PC-3 (cell line): ENCODE measurements at regions not wholly inside any gene's neighbourhood (a gene's known extent, or its start where the extent isn't known, plus 50 kb on each side); places are given as distances from the start of the nearest gene placed in this dataset.

Source experiments
- ATAC-seq: fragments of 200-7000 bp; cut with Tn5 transposase; 2 replicates; pipeline ENCODE4 v1.9.1; 2020; ENCODE audit warnings: mild to moderate bottlenecking, moderate library complexity
- BruUV-seq: library from RNA; stranded (reverse); fragments of 400-500 nt; replicated peaks from 2 replicates; lab custom pipeline; 2021; lab: Mats Ljungman, UMichigan
- CTCF ChIA-PET: fragments of 300-600 bp; sonication (Branson Sonifier 250); formaldehyde crosslinking; loops from one replicate; lab custom pipeline; 2022; ENCODE audit warnings: antibody characterized with exemption; lab: Charles Lee
- POLR2A ChIA-PET: fragments of 300-600 bp; sonication (Branson Sonifier 250); formaldehyde crosslinking; loops from one replicate; lab custom pipeline; 2022; ENCODE audit warnings: antibody characterized with exemption; ENCODE audit not compliant: unreplicated experiment; lab: Charles Lee
- DNase-seq: peaks from one replicate; pipeline ENCODE4 v3.0.0-alpha.2; 2015
- H2AFZ ChIP-seq: fragments of 300-600 bp; sonication (generic); 2 replicates; pipeline ENCODE4 v1.6.0; 2016; ENCODE audit warnings: antibody characterized with exemption, low read length
- H3F3A ChIP-seq: fragments of 300-600 bp; sonication (generic); one replicate; pipeline ENCODE4 v1.6.0; 2017; ENCODE audit warnings: antibody characterized with exemption, low read length, control low read depth, mild to moderate bottlenecking; ENCODE audit not compliant: unreplicated experiment
- H3K27ac ChIP-seq: fragments of 300-600 bp; sonication (generic); 2 replicates; pipeline ENCODE4 v1.5.1; 2016; ENCODE audit warnings: mild to moderate bottlenecking, low read length
- H3K27me3 ChIP-seq: fragments of 300-600 bp; sonication (generic); 2 replicates; pipeline ENCODE4 v1.6.1; 2016; ENCODE audit warnings: low read length, mixed read lengths
- H3K36me3 ChIP-seq: fragments of 300-600 bp; sonication (generic); 2 replicates; pipeline ENCODE4 v1.6.1; 2016; ENCODE audit warnings: low read depth, mixed run types, low read length, mixed read lengths
- H3K4me1 ChIP-seq: fragments of 300-600 bp; sonication (generic); 2 replicates; pipeline ENCODE4 v1.5.1; 2016; ENCODE audit warnings: low read length; ENCODE audit not compliant: insufficient read depth
- H3K4me2 ChIP-seq: fragments of 300-600 bp; sonication (generic); 2 replicates; pipeline ENCODE4 v1.6.0; 2016; ENCODE audit warnings: low read length
- H3K4me3 ChIP-seq: fragments of 300-600 bp; sonication (generic); 2 replicates; pipeline ENCODE4 v1.5.1; 2016; ENCODE audit warnings: mild to moderate bottlenecking, low read length, mixed read lengths
- H3K79me2 ChIP-seq: fragments of 300-600 bp; sonication (generic); 2 replicates; pipeline ENCODE4 v1.6.1; 2017; ENCODE audit warnings: low read length, mixed read lengths
- H3K9ac ChIP-seq: fragments of 300-600 bp; sonication (generic); 2 replicates; pipeline ENCODE4 v1.6.0; 2016; ENCODE audit warnings: mild to moderate bottlenecking, low read length
- H3K9me2 ChIP-seq: fragments of 300-600 bp; sonication (generic); replicated peaks from 2 replicates; pipeline ENCODE4 v1.6.1; 2016; ENCODE audit warnings: mixed run types, low read length, mixed read lengths
- H3K9me3 ChIP-seq: fragments of 300-600 bp; sonication (generic); 2 replicates; pipeline ENCODE4 v1.6.1; 2016; ENCODE audit warnings: low read length, mixed read lengths
- H4K20me1 ChIP-seq: fragments of 300-600 bp; sonication (generic); 2 replicates; pipeline ENCODE4 v1.6.1; 2016; ENCODE audit warnings: low read length, mixed read lengths
- EZH2 ChIP-seq: fragments of 300-600 bp; sonication (generic); IDR thresholded peaks from one replicate; pipeline ENCODE4 v1.6.1; 2017; ENCODE audit warnings: antibody characterized with exemption, mild to moderate bottlenecking, low read length; ENCODE audit not compliant: unreplicated experiment
- EZH2phosphoT487 ChIP-seq: fragments of 300-600 bp; sonication (generic); IDR thresholded peaks from 2 replicates; pipeline ENCODE4 v1.6.1; 2018; ENCODE audit warnings: mild to moderate bottlenecking, antibody characterized with exemption, low read length, borderline replicate concordance
- intact Hi-C: fragments of 100-400 bp; cut with micrococcal nuclease; formaldehyde crosslinking; loops from 2 replicates; pipeline ENCODE4 v1.9.0; 2023
- TF ChIP-seq, protein P1 (sequence below): fragments of 300-600 bp; sonication (generic); conservative IDR thresholded peaks from 2 replicates; pipeline ENCODE4 v1.5.1; 2017; ENCODE audit warnings: antibody characterized with exemption, low read depth, mild to moderate bottlenecking, low read length

DNA sequence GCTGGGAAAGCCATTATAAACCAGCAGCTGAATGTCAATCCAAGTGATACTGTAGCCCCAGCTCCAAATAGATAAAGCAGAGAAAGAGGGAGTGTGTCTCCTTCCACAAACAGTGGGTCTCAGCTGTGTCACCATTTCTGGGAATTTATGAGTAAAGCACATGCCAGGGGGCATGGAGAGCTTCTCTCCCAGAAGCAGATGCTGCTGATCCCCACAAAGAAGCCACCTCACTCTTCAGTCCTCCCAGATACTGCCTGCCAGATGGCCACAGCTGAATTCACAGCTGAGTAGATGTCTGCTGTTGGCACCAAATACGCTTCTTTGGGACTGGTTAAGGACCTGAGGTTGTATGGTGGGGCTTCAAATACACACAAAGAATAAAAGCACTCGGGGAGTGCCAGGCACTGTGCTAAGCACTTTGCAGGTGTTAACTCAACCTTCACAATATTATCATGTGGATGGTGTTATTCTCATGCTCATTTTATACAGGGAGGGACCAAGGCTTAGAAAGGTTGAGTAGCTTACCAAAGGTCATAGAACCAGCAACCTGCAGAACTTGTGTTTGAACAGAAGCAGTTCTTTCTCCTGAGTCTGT, 298.3 kb downstream of the CDH11 start:
- no TSS peak for BruUV-seq
- DNase-seq (no peak), ATAC-seq (no peak)
- no peaks in the 10 kb centered on the region for H3K79me2 ChIP-seq
- intact Hi-C loops, result no loop called here
- no peaks in the 10 kb centered on the region for H3F3A ChIP-seq
- CTCF ChIA-PET, result no interaction called here
- no peaks in the 10 kb centered on the region for H4K20me1 ChIP-seq
- H3K36me3 ChIP-seq, result no peaks in the 10 kb centered on the region
- H3K9me2 ChIP-seq, result no peaks in the 10 kb centered on the region
- POLR2A ChIA-PET, result no interaction called here
- H2AFZ ChIP-seq, result no peak overlapping the region
- no peaks in the 10 kb centered on the region for H3K9me3 ChIP-seq
- TF ChIP-seq EZH2, result no peak
- no peak for TF ChIP-seq EZH2phosphoT487
- TF ChIP-seq, protein P1, sequence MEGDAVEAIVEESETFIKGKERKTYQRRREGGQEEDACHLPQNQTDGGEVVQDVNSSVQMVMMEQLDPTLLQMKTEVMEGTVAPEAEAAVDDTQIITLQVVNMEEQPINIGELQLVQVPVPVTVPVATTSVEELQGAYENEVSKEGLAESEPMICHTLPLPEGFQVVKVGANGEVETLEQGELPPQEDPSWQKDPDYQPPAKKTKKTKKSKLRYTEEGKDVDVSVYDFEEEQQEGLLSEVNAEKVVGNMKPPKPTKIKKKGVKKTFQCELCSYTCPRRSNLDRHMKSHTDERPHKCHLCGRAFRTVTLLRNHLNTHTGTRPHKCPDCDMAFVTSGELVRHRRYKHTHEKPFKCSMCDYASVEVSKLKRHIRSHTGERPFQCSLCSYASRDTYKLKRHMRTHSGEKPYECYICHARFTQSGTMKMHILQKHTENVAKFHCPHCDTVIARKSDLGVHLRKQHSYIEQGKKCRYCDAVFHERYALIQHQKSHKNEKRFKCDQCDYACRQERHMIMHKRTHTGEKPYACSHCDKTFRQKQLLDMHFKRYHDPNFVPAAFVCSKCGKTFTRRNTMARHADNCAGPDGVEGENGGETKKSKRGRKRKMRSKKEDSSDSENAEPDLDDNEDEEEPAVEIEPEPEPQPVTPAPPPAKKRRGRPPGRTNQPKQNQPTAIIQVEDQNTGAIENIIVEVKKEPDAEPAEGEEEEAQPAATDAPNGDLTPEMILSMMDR, result no peak
- no peak overlapping the region for H3K27ac ChIP-seq
- H3K9ac ChIP-seq, result no peak overlapping the region
- H3K4me2 ChIP-seq, result no peak overlapping the region
- H3K4me1 ChIP-seq, result no peaks in the 10 kb centered on the region
- no peak overlapping the region for H3K4me3 ChIP-seq
- H3K27me3 ChIP-seq, result peaks cover 28% of the 10 kb centered on the region

DNA sequence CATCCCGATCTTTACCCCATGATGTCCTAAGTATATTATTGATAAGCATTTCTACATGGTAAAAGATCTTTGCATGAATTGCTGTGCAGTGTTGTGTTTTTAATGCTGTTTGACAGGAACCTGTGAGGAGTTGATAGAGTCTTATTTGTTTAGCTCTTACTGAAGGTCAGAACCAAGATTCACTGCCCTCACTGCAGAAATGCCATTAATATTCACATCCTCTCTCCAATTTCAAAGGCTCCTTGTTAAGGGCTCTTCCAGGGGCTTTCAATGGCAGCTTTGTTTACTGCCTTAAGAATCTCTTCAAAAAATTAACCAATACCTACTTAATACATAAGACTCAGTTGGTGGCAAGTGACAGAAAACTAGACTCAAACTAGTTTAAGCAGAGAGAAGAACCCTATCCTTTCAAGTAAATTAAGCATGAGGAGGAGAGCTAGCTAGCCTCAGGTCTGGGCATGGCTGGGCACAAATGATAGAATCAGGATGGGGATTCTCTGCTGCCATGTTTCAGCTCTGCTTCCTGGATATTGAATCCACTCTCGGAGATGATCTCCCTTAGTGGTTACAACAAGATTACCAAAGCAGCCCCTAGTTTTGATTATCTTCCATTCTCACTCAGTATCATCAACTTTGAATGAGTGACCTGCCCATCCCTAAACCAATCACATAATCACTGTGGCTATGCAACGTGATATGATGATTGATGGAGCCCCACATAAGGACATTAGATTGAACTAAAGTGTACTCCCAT, 311.8 kb downstream of the CDH11 start:
- no peaks in the 10 kb centered on the region for H3K36me3 ChIP-seq
- H4K20me1 ChIP-seq, result no peaks in the 10 kb centered on the region
- no peak overlapping the region for H3K4me2 ChIP-seq
- intact Hi-C loops, result no loop called here
- no peak overlapping the region for H3K9ac ChIP-seq
- H3K4me1 ChIP-seq, result no peaks in the 10 kb centered on the region
- no peak overlapping the region for H3K4me3 ChIP-seq
- no TSS peak for BruUV-seq
- H3K9me2 ChIP-seq, result no peaks in the 10 kb centered on the region
- H3K9me3 ChIP-seq, result no peaks in the 10 kb centered on the region
- H2AFZ ChIP-seq, result no peak overlapping the region
- H3K27me3 ChIP-seq, result peaks cover 39% of the 10 kb centered on the region
- TF ChIP-seq, protein P1, result 0 out of 2 replicates have a peak, but pooled peaks have one; percentile 10
- TF ChIP-seq EZH2phosphoT487, result no peak
- TF ChIP-seq EZH2, result no peak
- ChIA-PET POLR2A (no interaction called here), CTCF (no interaction called here)
- H3F3A ChIP-seq, result no peaks in the 10 kb centered on the region
- no peak for DNase-seq
- no peaks in the 10 kb centered on the region for H3K79me2 ChIP-seq
- no peak for ATAC-seq
- no peak overlapping the region for H3K27ac ChIP-seq

DNA sequence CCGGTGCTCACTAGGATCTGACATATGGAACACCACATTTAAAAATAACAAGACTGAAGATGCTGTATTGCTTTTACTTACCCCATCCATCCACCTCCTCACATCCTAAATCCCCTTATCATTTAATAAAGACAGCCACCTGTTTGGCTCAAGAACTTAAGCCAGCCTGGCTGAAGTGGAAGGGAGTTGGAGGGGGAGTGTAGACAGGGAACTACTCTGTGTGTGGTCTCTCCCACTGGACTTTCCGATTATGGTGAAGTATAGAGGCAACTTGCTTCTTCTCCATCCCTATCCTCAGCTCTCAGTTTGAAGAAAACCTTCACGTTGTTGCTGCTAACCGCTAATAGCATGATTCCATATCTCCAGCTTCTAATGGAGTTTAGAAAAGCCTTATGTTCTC, 313.4 kb downstream of the CDH11 start:
- Histone ChIP-seq H3K9me3 (no peaks in the 10 kb centered on the region), H3K4me1 (no peaks in the 10 kb centered on the region), H3K27me3 (peaks cover 45% of the 10 kb centered on the region), H3K36me3 (no peaks in the 10 kb centered on the region), H3K4me2 (no peak overlapping the region), H3K9ac (no peak overlapping the region), H2AFZ (no peak overlapping the region), H3K9me2 (no peaks in the 10 kb centered on the region), H3K79me2 (no peaks in the 10 kb centered on the region), H3K27ac (no peak overlapping the region), H4K20me1 (no peaks in the 10 kb centered on the region), H3K4me3 (no peak overlapping the region), H3F3A (no peaks in the 10 kb centered on the region)
- POLR2A ChIA-PET, result no interaction called here
- BruUV-seq, result no TSS peak
- DNase-seq (no peak), ATAC-seq (no peak)
- CTCF ChIA-PET, result no interaction called here
- TF ChIP-seq EZH2, result no peak
- TF ChIP-seq, protein P1, result no peak
- TF ChIP-seq EZH2phosphoT487, result no peak
- intact Hi-C loops, result no loop called here
